ENCODE measurements at regions not wholly inside any gene's neighbourhood (a gene's known extent, or its start where the extent isn't known, plus 50 kb on each side); places are given as distances from the start of the nearest gene placed in this dataset.

DNA sequence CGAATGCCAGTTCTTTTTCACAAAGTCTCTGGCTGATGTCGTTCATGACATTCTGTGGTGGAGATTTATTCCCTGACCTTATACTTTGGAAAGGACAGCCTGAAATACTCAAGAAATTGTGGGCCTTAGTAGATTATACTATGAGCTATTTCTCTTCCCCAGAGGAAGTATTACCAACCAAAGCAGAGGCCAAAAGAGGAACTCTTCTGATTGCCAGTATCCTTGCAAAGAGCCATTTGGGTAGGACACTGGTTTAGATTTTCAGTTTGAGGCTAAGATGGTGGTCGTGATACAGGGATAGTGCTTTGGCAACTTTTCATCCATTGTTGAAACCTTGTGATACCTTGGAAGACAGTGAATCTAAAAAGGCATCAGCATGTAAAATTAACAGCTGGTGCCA lies 327.3 kb downstream of the HACE1 start:
- TF ChIP-seq CTCF (IDR thresholded peaks at IDR 0.05) = no peak
- TF ChIP-seq POLR2A (IDR thresholded peaks at IDR 0.05) = no peak
